ENCODE measurements at regions not wholly inside any gene's neighbourhood (a gene's known extent, or its start where the extent isn't known, plus 50 kb on each side); places are given as distances from the start of the nearest gene placed in this dataset.

- no peaks in the 10 kb centered on the region for H3K36me3 ChIP-seq (ENCODE audit: insufficient read depth, low read length)
- peaks cover 4% of the 10 kb centered on the region for H3K9me3 ChIP-seq (ENCODE audit: low read length)
- H3K27me3 ChIP-seq (ENCODE audit: insufficient read depth, low read length): no peaks in the 10 kb centered on the region
- peaks cover 21% of the 10 kb centered on the region for H3K4me1 ChIP-seq (ENCODE audit: insufficient read depth, low read length)
- no peak overlapping the region for H2AFZ ChIP-seq (ENCODE audit: low read depth, low read length)
- no peak overlapping the region for H3K4me3 ChIP-seq (ENCODE audit: low read length)
Measured at GRCh38 chr15:58329781-58330671, 101.8 kb upstream of the LIPC start.

GRCh38 chr15:58330741-58331559, 100.8 kb upstream of the LIPC start:
- Histone ChIP-seq H2AFZ (ENCODE audit: low read depth, low read length) (peak overlapping the region; percentile 74), H3K36me3 (ENCODE audit: insufficient read depth, low read length) (no peaks in the 10 kb centered on the region), H3K4me1 (ENCODE audit: insufficient read depth, low read length) (peaks cover 21% of the 10 kb centered on the region), H3K9me3 (ENCODE audit: low read length) (peaks cover 4% of the 10 kb centered on the region), H3K27me3 (ENCODE audit: insufficient read depth, low read length) (no peaks in the 10 kb centered on the region), H3K4me3 (ENCODE audit: low read length) (peak overlapping the region; percentile 36)

- no peaks in the 10 kb centered on the region for H3K27me3 ChIP-seq (ENCODE audit: insufficient read depth, low read length)
- no peaks in the 10 kb centered on the region for H3K36me3 ChIP-seq (ENCODE audit: insufficient read depth, low read length)
- peak overlapping the region; percentile 74 for H2AFZ ChIP-seq (ENCODE audit: low read depth, low read length)
- H3K9me3 ChIP-seq (ENCODE audit: low read length): peaks cover 4% of the 10 kb centered on the region
- H3K4me1 ChIP-seq (ENCODE audit: insufficient read depth, low read length): peaks cover 21% of the 10 kb centered on the region
- H3K4me3 ChIP-seq (ENCODE audit: low read length): peak overlapping the region; percentile 36
Measured at GRCh38 chr15:58331560-58331912, 100.3 kb upstream of the LIPC start.

- Histone ChIP-seq H3K4me1 (ENCODE audit: insufficient read depth, low read length) (peaks cover 21% of the 10 kb centered on the region), H3K36me3 (ENCODE audit: insufficient read depth, low read length) (no peaks in the 10 kb centered on the region), H3K27me3 (ENCODE audit: insufficient read depth, low read length) (no peaks in the 10 kb centered on the region), H3K9me3 (ENCODE audit: low read length) (peaks cover 4% of the 10 kb centered on the region), H2AFZ (ENCODE audit: low read depth, low read length) (peak overlapping the region; percentile 74), H3K4me3 (ENCODE audit: low read length) (peak overlapping the region; percentile 36)
Measured at GRCh38 chr15:58331913-58332675, 99.7 kb upstream of the LIPC start.

GRCh38 chr15:58332676-58333400, 99.0 kb upstream of the LIPC start:
- Histone ChIP-seq H3K4me3 (ENCODE audit: low read length) (peak overlapping the region; percentile 36), H3K27me3 (ENCODE audit: insufficient read depth, low read length) (no peaks in the 10 kb centered on the region)

GRCh38 chr15:58334803-58335202, 97.0 kb upstream of the LIPC start:
- no peaks in the 10 kb centered on the region for H3K27me3 ChIP-seq (ENCODE audit: insufficient read depth, low read length)
- H3K4me1 ChIP-seq (ENCODE audit: insufficient read depth, low read length): peaks cover 21% of the 10 kb centered on the region
- no peak overlapping the region for H2AFZ ChIP-seq (ENCODE audit: low read depth, low read length)
- H3K4me3 ChIP-seq (ENCODE audit: low read length): no peak overlapping the region
- no peaks in the 10 kb centered on the region for H3K36me3 ChIP-seq (ENCODE audit: insufficient read depth, low read length)
- H3K9me3 ChIP-seq (ENCODE audit: low read length): peaks cover 4% of the 10 kb centered on the region

More at GRCh38 chr15:58332676-58333400, 99.0 kb upstream of the LIPC start:
- H3K4me1 ChIP-seq (ENCODE audit: insufficient read depth, low read length): peaks cover 21% of the 10 kb centered on the region
- H3K36me3 ChIP-seq (ENCODE audit: insufficient read depth, low read length): no peaks in the 10 kb centered on the region
- H3K9me3 ChIP-seq (ENCODE audit: low read length): peaks cover 4% of the 10 kb centered on the region
- peak overlapping the region; percentile 74 for H2AFZ ChIP-seq (ENCODE audit: low read depth, low read length)

- Histone ChIP-seq H3K27me3 (ENCODE audit: insufficient read depth, low read length) (no peaks in the 10 kb centered on the region), H3K9me3 (ENCODE audit: low read length) (peaks cover 4% of the 10 kb centered on the region), H3K4me3 (ENCODE audit: low read length) (no peak overlapping the region), H3K4me1 (ENCODE audit: insufficient read depth, low read length) (peaks cover 16% of the 10 kb centered on the region), H3K36me3 (ENCODE audit: insufficient read depth, low read length) (no peaks in the 10 kb centered on the region), H2AFZ (ENCODE audit: low read depth, low read length) (no peak overlapping the region)
Measured at GRCh38 chr15:58336161-58336560, 95.6 kb upstream of the LIPC start.

GRCh38 chr15:58340176-58340575, 91.6 kb upstream of the LIPC start:
- Histone ChIP-seq H2AFZ (ENCODE audit: low read depth, low read length) (no peak overlapping the region), H3K9me3 (ENCODE audit: low read length) (no peaks in the 10 kb centered on the region), H3K4me3 (ENCODE audit: low read length) (no peak overlapping the region), H3K36me3 (ENCODE audit: insufficient read depth, low read length) (no peaks in the 10 kb centered on the region), H3K27me3 (ENCODE audit: insufficient read depth, low read length) (no peaks in the 10 kb centered on the region), H3K4me1 (ENCODE audit: insufficient read depth, low read length) (no peaks in the 10 kb centered on the region)

GRCh38 chr15:58342508-58342907, 89.3 kb upstream of the LIPC start:
- no peaks in the 10 kb centered on the region for H3K36me3 ChIP-seq (ENCODE audit: insufficient read depth, low read length)
- H3K9me3 ChIP-seq (ENCODE audit: low read length): peaks cover 4% of the 10 kb centered on the region
- no peak overlapping the region for H2AFZ ChIP-seq (ENCODE audit: low read depth, low read length)
- no peak overlapping the region for H3K4me3 ChIP-seq (ENCODE audit: low read length)
- H3K4me1 ChIP-seq (ENCODE audit: insufficient read depth, low read length): no peaks in the 10 kb centered on the region
- no peaks in the 10 kb centered on the region for H3K27me3 ChIP-seq (ENCODE audit: insufficient read depth, low read length)

- Histone ChIP-seq H2AFZ (ENCODE audit: low read depth, low read length) (no peak overlapping the region), H3K4me3 (ENCODE audit: low read length) (no peak overlapping the region), H3K9me3 (ENCODE audit: low read length) (peaks cover 4% of the 10 kb centered on the region), H3K27me3 (ENCODE audit: insufficient read depth, low read length) (no peaks in the 10 kb centered on the region), H3K4me1 (ENCODE audit: insufficient read depth, low read length) (no peaks in the 10 kb centered on the region), H3K36me3 (ENCODE audit: insufficient read depth, low read length) (no peaks in the 10 kb centered on the region)
Measured at GRCh38 chr15:58344213-58345070, 87.3 kb upstream of the LIPC start.

- Histone ChIP-seq H3K27me3 (ENCODE audit: insufficient read depth, low read length) (no peaks in the 10 kb centered on the region), H3K36me3 (ENCODE audit: insufficient read depth, low read length) (no peaks in the 10 kb centered on the region), H3K9me3 (ENCODE audit: low read length) (peaks cover 4% of the 10 kb centered on the region), H3K4me3 (ENCODE audit: low read length) (no peak overlapping the region), H2AFZ (ENCODE audit: low read depth, low read length) (no peak overlapping the region), H3K4me1 (ENCODE audit: insufficient read depth, low read length) (no peaks in the 10 kb centered on the region)
Measured at GRCh38 chr15:58346361-58346760, 85.4 kb upstream of the LIPC start.
